ENCODE measurements at regions not wholly inside any gene's neighbourhood (a gene's known extent, or its start where the extent isn't known, plus 50 kb on each side); places are given as distances from the start of the nearest gene placed in this dataset.
"Not testable (repeated sequence)": the region's sequence is repeated elsewhere in the genome, so short reads cannot be mapped to it uniquely, and the experiment has no call there.

DNA sequence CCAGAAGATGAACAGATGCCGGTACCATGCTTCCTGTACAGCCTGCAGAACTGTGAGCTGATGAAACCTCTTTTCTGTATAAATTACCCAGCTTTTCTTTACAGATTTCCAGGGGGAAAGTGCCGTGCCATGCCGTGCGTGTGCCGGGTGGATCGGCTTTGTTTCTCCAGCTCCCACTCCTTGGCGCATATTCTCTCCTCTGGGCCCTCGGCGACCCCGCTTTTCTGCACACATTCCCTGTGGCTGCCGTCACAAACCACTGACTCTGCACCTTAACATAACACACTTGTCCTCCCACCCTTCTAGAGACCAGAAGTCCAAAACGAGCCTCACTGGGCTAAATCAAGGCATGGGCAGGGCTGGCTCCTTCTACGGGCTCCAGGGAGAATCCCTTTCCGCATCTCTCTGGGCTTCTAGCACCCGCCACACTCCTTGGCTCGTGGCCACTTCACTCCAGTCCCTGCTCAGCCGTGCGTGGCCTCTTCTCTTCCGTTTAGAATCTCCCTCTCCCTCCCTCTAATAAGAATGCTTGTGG lies 164.9 kb downstream of the C16orf95 start:
- Histone ChIP-seq H3K4me3 (no peak overlapping the region), H3K27me3 (ENCODE audit: low read depth) (no peaks in the 10 kb centered on the region), H3K36me3 (replicated peaks) (no peaks in the 10 kb centered on the region), H3K9me3 (peaks cover 3% of the 10 kb centered on the region), H3K4me1 (no peaks in the 10 kb centered on the region)
- no peak for DNase-seq (ENCODE audit: low spot score in 2 of 2)
- in situ Hi-C loops (cut with MboI; ENCODE audit: low sequenced_read_pairs), result no loop called here

DNA sequence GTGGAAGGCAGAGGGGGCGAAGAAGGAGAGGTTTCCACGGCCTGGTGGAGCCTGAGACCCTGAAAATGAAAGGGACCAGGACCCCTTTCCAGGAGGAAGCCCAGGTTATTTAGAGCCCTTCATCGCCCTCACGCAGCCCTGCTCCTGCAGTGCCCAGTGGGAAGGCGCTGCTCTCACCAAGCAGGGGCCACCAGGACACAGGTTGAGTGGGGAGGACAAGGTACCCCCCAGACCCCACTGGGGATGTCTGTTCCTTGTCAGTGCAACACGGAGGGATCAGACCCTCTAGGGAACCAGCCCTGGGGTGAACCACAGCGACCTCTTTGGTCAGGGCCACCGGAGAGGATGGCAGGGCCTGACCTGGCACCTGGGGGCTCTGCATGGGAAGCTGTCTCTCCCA lies 163.9 kb downstream of the C16orf95 start:
- in situ Hi-C loops (cut with MboI; ENCODE audit: low sequenced_read_pairs), result no loop called here
- Histone ChIP-seq H3K36me3 (replicated peaks) (no peaks in the 10 kb centered on the region), H3K4me3 (no peak overlapping the region), H3K27me3 (ENCODE audit: low read depth) (no peaks in the 10 kb centered on the region), H3K9me3 (peaks cover 3% of the 10 kb centered on the region), H3K4me1 (no peaks in the 10 kb centered on the region)
- DNase-seq (ENCODE audit: low spot score in 2 of 2), result no peak

DNA sequence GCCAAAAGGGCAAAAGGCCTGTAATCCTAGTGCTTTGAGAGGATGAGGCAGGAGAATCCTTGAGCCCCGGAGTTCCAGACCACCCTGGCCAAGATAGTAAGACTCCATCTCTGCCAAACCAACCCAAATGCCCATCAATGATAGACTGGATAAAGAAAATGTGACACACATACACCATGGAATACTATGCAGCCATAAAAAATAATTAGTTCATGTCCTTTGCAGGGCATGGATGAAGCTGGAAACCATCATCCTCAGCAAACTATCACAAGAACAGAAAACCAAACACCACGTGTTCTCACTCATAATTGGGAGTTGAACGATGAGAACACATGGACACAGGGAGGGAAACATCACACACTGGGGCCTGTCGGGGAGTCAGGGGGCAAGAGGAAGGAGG lies 161.9 kb downstream of the C16orf95 start:
- DNase-seq (ENCODE audit: low spot score in 2 of 2); H3K9me3 ChIP-seq; in situ Hi-C loops (cut with MboI; ENCODE audit: low sequenced_read_pairs); H3K36me3 ChIP-seq (replicated peaks); H3K27me3 ChIP-seq (ENCODE audit: low read depth); H3K4me1 ChIP-seq; H3K4me3 ChIP-seq: not testable (repeated sequence)

DNA sequence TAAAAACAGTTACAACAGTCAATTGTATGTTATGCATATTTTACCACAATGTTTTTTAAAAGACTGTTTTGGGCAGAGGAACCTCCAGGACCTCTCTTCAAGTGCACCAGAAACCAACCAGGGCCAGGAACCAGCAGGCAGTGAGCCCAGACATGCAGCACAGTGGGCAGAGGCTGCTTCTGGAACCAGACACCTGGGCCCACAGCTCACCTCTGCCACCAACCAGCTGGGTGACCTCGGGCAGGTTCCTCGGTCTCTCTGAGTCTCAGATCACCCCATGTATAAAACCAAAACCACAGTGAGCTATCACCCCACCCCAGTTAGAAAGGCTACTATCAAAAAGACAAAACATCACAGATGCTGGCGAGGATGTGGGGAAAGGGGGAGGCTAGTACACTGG lies 161.0 kb downstream of the C16orf95 start:
- DNase-seq (ENCODE audit: low spot score in 2 of 2), result no peak
- H3K4me1 ChIP-seq, result no peaks in the 10 kb centered on the region
- H3K27me3 ChIP-seq (ENCODE audit: low read depth), result no peaks in the 10 kb centered on the region
- no peak overlapping the region for H3K4me3 ChIP-seq
- no peaks in the 10 kb centered on the region for H3K36me3 ChIP-seq (replicated peaks)
- in situ Hi-C loops (cut with MboI; ENCODE audit: low sequenced_read_pairs), result no loop called here
- H3K9me3 ChIP-seq, result no peaks in the 10 kb centered on the region

DNA sequence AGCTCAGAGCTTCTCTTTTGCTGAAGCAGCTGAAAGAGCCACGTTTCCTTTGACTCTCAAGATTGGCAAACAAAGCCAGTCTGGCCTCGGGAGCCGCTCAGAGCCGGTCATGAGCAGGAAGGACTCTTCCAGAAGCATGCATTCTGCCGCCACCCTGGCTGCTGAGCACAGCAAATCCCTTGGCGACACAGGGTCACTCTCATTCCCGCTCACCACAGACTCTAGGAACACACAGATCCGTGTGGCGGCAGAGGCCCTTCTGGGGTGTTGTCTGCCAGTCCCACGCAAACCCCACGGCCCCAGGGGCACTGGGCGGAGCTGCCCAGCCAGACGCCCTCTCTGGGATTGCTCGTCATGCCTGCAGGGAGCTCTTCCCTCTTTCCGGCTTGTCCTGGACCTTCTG lies 157.0 kb downstream of the C16orf95 start:
- Histone ChIP-seq H3K4me1 (no peaks in the 10 kb centered on the region), H3K9me3 (no peaks in the 10 kb centered on the region), H3K4me3 (no peak overlapping the region), H3K36me3 (replicated peaks) (no peaks in the 10 kb centered on the region), H3K27me3 (ENCODE audit: low read depth) (no peaks in the 10 kb centered on the region)
- DNase-seq (ENCODE audit: low spot score in 2 of 2), result no peak
- in situ Hi-C loops (cut with MboI; ENCODE audit: low sequenced_read_pairs), result no loop called here

DNA sequence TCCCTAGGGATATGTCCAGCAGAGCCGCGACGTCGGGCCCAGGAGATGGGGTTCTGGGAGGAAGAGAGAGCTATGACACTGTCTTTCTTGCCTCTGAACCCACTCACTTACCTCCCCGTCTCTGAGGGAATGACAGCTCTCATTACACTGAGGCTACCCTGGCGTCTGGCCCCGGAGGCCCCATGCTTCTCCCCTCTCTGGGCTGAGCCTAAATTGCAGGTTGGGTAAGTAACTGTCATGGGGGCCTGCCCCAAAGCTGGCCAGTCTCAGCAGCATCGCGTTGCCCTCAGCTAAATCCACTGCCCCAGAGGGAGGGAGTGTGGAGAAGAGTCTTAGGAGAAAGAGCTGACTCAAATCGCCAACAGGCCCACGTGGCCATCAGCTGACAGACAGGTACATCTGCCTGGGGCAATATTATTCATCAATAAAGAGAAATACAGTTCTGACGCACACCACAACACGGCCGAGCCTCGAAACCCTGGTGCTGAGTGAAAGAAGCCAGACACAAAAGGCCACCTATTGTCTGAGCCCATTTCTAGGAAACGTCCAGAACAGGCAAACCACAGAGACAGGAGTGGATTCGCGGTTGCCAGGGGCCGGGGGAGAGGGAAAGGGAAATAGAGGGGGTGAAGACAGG lies 156.4 kb downstream of the C16orf95 start:
- H3K9me3 ChIP-seq, result no peaks in the 10 kb centered on the region
- H3K4me3 ChIP-seq, result no peak overlapping the region
- in situ Hi-C loops (cut with MboI; ENCODE audit: low sequenced_read_pairs), result no loop called here
- DNase-seq (ENCODE audit: low spot score in 2 of 2), result no peak
- H3K4me1 ChIP-seq, result no peaks in the 10 kb centered on the region
- H3K27me3 ChIP-seq (ENCODE audit: low read depth), result no peaks in the 10 kb centered on the region
- H3K36me3 ChIP-seq (replicated peaks), result no peaks in the 10 kb centered on the region

GRCh38 chr16:87161410-87161809 lies 155.8 kb downstream of the C16orf95 start:
- DNase-seq (ENCODE audit: low spot score in 2 of 2); H3K27me3 ChIP-seq (ENCODE audit: low read depth); in situ Hi-C loops (cut with MboI; ENCODE audit: low sequenced_read_pairs); H3K36me3 ChIP-seq (replicated peaks); H3K4me3 ChIP-seq; H3K9me3 ChIP-seq; H3K4me1 ChIP-seq: not testable (repeated sequence)

GRCh38 chr16:87161822-87162676 lies 155.1 kb downstream of the C16orf95 start:
- no peaks in the 10 kb centered on the region for H3K4me1 ChIP-seq
- in situ Hi-C loops (cut with MboI; ENCODE audit: low sequenced_read_pairs), result no loop called here
- no peak for DNase-seq (ENCODE audit: low spot score in 2 of 2)
- no peaks in the 10 kb centered on the region for H3K27me3 ChIP-seq (ENCODE audit: low read depth)
- H3K4me3 ChIP-seq, result no peak overlapping the region
- H3K36me3 ChIP-seq (replicated peaks), result no peaks in the 10 kb centered on the region
- H3K9me3 ChIP-seq, result no peaks in the 10 kb centered on the region

DNA sequence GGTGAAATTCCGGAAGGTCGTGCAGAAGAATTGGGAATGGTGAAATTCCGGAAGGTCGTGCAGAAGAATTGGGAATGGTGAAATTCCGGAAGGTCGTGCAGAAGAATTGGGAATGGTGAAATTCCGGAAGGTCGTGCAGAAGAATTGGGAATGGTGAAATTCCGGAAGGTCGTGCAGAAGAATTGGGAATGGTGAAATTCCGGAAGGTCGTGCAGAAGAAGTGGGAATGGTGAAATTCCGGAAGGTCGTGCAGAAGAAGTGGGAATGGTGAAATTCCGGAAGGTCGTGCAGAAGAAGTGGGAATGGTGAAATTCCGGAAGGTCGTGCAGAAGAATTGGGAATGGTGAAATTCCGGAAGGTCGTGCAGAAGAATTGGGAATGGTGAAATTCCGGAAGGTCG lies 154.4 kb downstream of the C16orf95 start:
- H3K9me3 ChIP-seq; H3K4me1 ChIP-seq; DNase-seq (ENCODE audit: low spot score in 2 of 2); H3K36me3 ChIP-seq (replicated peaks); in situ Hi-C loops (cut with MboI; ENCODE audit: low sequenced_read_pairs); H3K4me3 ChIP-seq; H3K27me3 ChIP-seq (ENCODE audit: low read depth): not testable (repeated sequence)

DNA sequence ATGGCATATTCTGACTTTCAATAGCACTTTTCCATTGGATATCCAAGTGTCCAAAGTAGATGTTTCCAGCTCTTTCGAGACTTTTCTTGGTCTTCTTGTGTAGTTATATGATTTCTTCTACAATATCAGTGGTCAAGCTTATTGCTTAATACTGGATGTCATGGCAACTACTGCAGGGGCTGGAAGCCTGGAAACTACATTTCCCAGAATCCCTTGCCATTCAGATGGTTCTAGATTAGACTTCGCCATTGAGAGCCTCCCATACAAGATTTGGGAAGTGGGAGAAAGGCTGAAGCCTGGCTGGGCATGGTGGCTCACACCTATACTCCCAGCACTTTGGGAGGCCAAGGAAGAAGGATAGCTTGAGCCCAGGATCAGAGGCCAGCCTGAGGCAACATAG lies 153.6 kb downstream of the C16orf95 start:
- Histone ChIP-seq H3K9me3 (no peaks in the 10 kb centered on the region), H3K4me1 (no peaks in the 10 kb centered on the region), H3K4me3 (no peak overlapping the region), H3K36me3 (replicated peaks) (no peaks in the 10 kb centered on the region), H3K27me3 (ENCODE audit: low read depth) (no peaks in the 10 kb centered on the region)
- DNase-seq (ENCODE audit: low spot score in 2 of 2), result no peak
- in situ Hi-C loops (cut with MboI; ENCODE audit: low sequenced_read_pairs), result no loop called here

- in situ Hi-C loops (cut with MboI; ENCODE audit: low sequenced_read_pairs), result no loop called here
- no peaks in the 10 kb centered on the region for H3K9me3 ChIP-seq
- no peak overlapping the region for H3K4me3 ChIP-seq
- H3K27me3 ChIP-seq (ENCODE audit: low read depth), result no peaks in the 10 kb centered on the region
- no peaks in the 10 kb centered on the region for H3K4me1 ChIP-seq
- no peaks in the 10 kb centered on the region for H3K36me3 ChIP-seq (replicated peaks)
- no peak for DNase-seq (ENCODE audit: low spot score in 2 of 2)
Measured at GRCh38 chr16:87165151-87165550, 152.0 kb downstream of the C16orf95 start.

GRCh38 chr16:87165885-87166284 lies 151.3 kb downstream of the C16orf95 start:
- Histone ChIP-seq H3K36me3 (replicated peaks) (no peaks in the 10 kb centered on the region), H3K27me3 (ENCODE audit: low read depth) (no peaks in the 10 kb centered on the region), H3K4me1 (no peaks in the 10 kb centered on the region), H3K9me3 (no peaks in the 10 kb centered on the region), H3K4me3 (no peak overlapping the region)
- DNase-seq (ENCODE audit: low spot score in 2 of 2), result no peak
- in situ Hi-C loops (cut with MboI; ENCODE audit: low sequenced_read_pairs), result no loop called here

GRCh38 chr16:87166321-87166720 lies 150.9 kb downstream of the C16orf95 start:
- Histone ChIP-seq H3K4me3 (no peak overlapping the region), H3K27me3 (ENCODE audit: low read depth) (no peaks in the 10 kb centered on the region), H3K4me1 (no peaks in the 10 kb centered on the region), H3K36me3 (replicated peaks) (no peaks in the 10 kb centered on the region), H3K9me3 (no peaks in the 10 kb centered on the region)
- no peak for DNase-seq (ENCODE audit: low spot score in 2 of 2)
- in situ Hi-C loops (cut with MboI; ENCODE audit: low sequenced_read_pairs), result no loop called here

DNA sequence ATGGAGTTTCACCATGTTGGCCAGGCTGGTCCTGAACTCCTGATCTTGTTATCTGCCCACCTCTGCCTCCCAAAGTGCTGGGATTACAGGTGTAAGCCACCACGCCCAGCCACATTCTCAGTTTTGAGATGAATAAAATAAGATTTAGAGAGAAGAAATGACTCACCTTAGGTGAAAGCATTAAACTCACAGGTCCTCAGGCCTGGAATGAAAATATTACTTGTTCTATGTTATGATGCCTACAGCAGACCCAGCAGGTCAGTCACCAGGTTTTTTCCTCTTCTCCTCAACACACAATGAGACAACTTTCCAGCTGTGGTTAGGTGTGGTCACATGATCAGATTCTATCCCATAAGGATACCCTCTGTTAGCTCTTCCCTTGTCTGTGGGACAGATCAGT lies 150.3 kb downstream of the C16orf95 start:
- in situ Hi-C loops (cut with MboI; ENCODE audit: low sequenced_read_pairs), result no loop called here
- Histone ChIP-seq H3K4me1 (no peaks in the 10 kb centered on the region), H3K4me3 (no peak overlapping the region), H3K36me3 (replicated peaks) (no peaks in the 10 kb centered on the region), H3K9me3 (no peaks in the 10 kb centered on the region), H3K27me3 (ENCODE audit: low read depth) (no peaks in the 10 kb centered on the region)
- DNase-seq (ENCODE audit: low spot score in 2 of 2), result no peak
